Hematopoietic multipotent progenitor cell treated with erythropoietin and hydrocortisone succinate and interleukin-3 and kit ligand, for 15 days (in vitro differentiated cells): ENCODE measurements at regions not wholly inside any gene's neighbourhood (a gene's known extent, or its start where the extent isn't known, plus 50 kb on each side); places are given as distances from the start of the nearest gene placed in this dataset.

Source experiments
- DNase-seq: peaks from one replicate; pipeline ENCODE4 v3.0.0-alpha.2; 2015; ENCODE audit warnings: low spot score

DNA sequence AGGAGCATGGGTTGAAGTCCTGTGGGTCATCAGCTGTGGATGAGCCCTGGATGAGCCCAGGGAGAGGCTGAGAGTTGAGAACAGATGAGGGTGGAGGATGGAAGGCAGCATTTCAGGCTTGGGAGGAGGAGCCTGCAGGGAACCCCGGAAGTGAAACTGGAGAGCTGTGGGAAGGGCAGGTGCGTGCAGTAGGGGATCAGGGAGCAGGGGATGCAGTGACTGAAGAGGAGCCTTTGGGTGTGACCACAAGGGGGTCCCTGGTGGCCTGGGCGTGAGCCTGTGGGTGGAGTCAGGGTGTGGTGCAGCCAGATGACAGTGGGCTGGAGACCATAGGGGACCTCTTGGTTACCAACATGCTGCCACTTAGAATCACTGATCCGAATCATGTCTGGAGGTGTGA, 115.5 kb downstream of the PAPOLA start:
- DNase-seq = no peak

DNA sequence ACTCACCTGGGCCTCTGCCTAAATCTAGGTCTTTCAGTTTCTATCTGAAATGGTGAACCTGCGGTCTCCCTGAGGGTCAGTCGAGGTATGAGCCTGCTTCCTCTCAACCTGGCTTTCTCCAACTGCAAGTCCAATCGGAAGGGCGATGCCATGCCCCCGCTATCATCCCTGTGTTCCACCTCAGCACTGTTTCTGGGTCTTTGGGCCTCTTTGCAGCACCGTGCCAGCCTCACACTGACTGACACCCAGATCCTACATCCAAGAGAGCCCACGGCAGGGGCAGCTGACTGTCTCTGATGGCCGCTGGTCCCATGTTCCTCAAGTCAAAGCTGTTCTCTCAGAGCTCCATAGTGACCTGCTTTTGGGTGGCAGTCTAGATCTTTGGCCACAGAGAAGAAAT, 120.7 kb downstream of the PAPOLA start:
- no peak for DNase-seq

DNA sequence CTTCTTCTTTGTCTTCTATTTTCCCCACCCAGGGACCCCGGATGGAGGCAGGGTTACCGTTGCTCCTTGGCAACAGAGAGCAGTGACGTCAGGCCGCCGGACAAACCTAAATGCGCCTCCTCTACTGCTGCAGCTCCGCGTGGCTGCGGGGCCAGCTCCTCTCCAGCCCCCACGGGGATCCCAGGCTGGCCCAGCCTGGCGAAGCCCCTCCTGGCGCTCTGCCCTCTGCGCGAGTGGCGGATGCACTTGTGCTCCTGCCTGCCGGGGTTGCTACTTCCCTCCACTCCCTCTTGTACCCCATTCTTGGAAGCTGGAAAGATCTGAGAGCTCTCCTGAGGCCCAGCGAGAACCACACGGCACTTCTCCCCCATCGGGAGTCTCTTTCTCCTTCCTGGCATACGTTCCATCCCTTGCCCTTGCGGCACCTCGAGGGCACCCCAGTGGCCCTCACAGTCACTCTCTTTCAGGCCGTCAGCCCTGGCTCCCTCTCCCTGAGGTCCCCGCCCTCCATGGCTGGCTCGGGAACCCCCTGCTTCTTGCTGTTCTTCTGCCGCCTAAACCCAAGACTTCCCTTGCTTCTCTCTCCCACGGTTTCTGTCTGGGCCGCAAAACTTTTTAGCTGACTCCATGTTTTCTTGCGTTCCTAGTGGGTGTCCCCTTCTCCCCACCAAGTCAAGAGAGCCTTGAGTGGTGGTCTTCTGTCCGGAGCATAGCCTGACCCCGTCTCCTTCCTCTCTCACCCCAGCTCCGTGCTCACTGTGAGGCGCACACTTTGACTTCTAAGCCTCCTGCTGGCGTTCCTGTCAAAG, 121.7 kb downstream of the PAPOLA start:
- DNase-seq = no peak

DNA sequence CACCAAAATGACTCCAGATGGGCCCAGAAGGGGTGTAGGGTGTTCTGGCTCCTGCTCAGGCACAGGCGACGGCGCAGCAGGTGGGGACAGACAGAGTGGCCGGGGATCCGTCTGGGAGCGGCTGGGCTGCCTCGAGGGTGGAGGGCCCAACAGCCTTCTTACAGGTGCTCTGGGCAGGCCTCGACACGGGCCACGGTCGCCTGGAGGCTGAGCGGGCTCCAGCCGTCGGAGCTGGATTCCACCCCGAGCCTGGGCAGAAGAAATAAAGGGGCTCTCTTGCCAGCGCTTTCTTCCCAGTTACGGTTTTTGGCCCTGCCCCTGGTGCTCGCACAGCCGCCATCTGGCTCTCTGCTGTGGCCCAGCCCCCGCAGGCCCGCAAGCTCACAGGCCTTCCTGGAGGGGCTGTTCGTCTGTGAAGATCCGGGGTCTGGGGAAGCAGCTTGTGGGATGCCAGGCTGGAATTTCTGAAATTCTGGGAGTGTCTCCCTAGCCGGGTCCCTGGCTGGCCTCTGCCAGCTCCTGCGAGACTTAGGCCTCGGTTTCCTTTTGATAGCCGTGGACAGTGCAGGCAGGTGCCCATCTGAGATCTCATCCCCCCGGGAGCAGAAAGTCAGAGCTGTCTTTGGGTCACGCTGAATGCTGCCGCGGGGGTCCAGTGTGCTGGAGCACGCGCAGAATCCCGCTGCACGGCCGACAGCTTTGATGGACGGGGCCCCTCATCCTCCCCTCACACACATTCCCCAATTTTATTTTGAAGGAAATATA, 122.7 kb downstream of the PAPOLA start:
- no peak for DNase-seq

DNA sequence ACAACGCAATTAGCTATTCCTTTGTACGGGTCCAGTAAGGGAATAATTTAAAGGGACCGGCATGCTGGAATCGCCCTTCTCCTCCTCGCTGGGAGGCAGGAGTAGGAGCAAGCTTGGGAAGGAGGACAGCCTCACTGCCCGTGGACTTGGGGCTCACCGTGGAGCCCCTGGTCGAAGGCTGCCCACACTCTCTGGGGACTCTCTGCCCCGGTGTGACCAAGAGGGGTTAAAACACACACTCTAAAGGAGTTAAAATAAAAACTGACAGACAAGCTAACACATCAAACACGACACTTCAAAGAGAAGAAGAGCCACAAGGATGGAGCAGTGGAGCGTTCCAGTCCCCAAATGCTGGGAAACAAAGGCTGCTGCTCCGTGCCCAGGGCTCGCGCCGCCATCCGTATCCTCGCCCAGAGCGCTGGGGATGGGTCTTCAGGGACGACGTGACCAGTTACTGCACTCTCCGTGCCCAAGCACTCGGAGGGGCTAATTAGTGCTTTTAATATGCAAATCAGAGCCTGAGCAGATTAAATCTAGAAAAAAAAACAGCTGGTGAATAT, 123.3 kb downstream of the PAPOLA start:
- DNase-seq = no peak

DNA sequence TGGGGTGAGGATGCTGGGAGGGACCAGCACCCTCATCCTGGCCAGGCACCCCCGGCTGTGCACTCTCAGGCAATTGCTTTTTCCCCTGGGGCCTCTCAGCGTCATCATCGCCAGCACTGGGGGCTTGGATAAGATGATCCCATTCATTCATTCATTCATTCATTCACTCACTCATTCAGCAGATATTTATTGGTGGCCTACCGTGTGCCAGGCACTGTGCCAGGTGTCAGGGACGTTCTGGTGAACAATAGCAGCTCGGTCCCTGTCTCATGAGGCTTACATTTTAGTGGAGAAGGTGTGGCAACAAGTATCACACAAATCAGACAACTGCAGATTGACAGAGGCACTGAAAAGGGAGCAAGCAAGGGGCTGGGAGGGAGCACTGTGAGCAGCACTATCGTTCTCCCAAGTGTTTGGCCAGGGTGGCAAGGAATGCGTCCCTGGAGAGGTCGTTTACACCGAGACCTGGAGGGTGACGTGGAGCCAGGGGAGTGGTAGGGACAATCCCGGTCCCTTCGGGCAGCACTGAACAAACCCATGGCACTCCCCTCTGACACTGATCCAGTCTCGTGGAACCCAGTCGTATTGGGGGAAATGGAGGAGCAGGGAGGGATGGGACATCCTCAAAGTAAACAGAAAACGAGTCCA, 124.1 kb downstream of the PAPOLA start:
- DNase-seq = no peak

DNA sequence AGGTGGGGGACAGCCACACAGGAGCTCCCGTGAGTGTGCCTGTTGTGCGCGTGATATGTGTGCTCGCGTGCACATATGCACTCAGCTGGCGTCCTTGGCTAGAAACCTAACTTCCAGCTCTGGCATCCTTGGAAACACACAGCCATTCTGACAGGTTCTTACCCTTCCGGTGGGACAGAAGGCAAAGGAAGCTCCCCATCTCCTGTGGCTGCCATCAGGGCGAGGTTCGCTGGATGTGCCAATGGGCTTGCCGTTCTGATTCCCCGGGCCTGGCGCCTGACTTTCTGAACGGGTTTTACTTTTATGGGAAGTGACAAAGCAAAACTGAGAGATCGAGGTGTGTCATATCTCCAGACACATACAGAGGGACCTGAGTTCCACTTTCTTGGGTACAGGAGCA, 124.7 kb downstream of the PAPOLA start:
- no peak for DNase-seq

DNA sequence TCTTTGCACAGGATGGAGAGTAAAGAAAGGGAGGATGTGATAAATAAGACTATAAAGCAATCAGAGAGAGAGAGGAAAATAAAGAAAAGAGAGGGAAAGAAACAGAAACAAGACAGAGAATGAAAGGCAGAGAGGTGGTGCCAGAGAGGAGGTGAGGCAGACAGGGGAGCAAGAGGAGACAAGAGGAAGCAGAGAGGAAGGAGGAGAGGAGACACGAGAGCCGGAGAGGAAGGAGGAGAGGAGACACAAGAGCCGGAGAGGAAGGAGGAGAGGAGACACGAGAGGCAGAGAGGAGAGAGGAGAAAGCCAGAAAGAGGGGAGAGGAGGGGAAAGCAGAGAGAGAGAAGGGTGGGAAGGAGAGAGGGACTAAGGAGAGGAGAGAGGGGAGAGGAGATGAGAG, 125.2 kb downstream of the PAPOLA start:
- no peak for DNase-seq

DNA sequence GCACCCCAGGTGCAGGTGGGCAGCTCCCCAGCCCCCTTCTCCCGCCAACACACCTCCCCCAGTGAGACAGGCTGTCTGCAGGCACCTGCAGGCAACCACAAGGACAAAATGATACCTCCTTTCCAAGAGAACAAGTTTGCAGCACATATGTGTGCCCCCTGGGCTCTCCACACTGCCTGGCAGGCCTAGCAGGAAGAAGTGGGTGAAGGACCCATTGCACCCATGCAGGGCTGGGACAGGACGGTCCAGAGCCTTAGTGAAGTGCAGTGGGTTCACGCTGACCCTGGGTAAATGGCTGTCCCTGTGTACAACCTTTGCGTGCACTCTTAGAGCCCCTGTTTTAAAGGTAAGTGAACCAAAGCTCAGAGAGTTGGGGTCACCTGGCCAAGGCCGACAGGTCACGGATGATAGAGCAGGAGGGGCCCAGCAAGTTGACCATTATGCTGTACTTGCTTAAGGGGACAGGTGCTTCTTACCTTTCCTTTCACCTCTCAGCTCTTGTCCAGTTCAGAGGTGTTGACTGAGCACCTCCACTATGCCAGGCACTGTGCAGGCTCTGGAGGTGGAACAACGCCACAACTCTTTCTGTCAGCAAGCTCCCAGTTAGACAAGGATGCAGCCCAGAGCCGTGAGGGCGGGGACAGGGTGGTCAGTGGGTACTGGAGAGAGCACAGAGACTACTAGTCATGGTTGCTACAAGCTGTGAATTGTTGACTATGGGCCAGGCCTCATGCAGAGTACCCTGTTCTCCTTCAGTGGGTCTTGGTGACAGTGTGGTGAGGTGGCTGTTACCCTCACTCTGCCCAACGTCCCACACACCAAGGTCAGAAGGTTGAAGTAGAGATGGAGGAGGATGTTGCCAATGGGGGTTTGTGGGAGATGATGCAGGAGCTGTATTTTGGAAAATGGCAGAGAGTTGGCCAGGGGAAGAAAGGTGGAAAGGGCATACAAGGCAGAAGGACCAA, 125.9 kb downstream of the PAPOLA start:
- DNase-seq = no peak

DNA sequence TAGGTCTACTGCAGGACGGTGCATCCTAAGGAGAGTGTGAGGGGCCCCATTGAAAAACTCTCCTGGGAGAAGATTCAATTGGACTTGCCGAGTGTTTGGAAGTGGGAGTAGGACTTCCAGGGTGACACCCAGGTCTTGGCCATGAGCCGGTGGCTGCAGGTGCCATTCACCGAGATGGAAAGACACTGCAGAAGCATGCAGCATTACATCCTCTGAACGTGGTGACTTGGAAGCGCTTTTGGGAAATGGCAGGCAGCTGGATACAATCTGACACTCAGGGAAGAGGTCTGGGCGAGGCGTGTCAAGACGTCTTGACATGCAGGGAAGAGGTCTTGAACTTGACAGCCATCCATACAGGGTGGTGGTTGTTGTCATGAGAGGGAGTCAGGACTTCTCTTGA, 126.9 kb downstream of the PAPOLA start:
- no peak for DNase-seq

DNA sequence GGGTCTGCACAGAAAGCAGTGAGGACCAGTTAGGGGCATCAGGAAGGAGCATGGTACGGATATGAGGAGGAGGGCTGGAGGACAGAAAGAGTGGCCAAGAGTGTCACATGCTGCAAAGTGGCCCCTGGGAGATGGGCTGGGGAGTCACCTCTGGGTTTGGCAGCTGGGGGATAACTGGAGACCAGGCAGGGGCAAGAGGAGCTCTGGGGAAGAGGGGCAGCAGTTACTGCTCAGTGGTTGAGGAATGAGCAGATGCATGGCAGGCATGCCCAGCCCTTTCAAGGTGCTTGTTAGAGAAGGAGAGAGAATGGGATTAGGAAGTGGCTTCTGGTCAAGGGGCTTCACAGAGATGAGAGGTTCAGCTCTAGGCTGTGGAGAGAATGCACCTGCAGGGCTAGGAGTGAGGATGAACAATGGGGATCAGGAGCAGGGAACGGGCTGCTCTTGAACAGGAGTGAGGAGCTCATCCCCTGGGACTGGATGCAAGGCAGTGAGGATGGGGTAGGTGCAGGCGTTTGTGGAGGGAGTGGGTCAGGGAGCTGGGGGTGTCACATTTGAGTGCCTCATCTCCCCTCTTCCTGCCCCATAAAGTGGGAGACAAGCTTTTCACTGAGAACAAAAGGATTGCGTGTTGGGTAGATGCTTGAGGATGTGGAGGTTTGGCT, 127.5 kb downstream of the PAPOLA start:
- no peak for DNase-seq

DNA sequence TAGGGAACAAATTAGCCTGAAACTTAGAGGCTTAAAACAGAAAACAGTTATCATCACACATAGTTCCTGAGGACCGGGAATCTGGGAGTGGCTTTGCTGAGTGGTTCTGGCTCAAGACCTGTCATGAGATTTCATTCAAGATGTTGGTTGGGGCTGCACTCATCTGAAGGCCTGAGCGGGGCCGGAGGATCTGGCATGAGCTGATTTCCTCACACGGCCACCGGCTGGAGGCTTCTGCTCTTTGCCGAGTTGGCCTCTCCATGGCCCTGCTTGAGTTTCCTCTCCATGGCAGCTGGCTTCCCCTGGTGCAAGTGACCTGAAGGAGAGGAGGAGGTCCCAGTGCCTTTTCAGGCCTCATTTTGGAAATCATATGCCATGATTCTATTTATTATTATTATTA, 128.1 kb downstream of the PAPOLA start:
- no peak for DNase-seq

DNA sequence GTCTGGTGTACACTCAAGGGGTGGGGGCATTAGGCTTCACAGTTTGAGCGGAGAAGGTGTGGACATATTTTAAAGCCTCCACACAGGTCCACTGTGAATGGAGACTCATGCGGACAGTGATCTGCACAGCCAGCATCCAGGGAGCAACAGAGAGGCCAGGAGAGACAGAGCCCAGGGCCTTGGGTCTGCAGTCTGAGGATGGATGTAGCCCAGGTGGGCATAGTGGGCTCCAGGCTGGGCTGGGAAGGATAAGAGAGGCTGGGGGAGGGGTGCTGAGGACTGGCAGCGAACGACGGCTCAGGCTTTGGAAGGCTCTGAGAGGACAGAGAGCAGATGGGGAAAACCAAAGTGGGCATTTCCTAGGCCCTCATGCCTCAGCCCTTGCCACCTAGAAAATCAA, 128.8 kb downstream of the PAPOLA start:
- DNase-seq = no peak

DNA sequence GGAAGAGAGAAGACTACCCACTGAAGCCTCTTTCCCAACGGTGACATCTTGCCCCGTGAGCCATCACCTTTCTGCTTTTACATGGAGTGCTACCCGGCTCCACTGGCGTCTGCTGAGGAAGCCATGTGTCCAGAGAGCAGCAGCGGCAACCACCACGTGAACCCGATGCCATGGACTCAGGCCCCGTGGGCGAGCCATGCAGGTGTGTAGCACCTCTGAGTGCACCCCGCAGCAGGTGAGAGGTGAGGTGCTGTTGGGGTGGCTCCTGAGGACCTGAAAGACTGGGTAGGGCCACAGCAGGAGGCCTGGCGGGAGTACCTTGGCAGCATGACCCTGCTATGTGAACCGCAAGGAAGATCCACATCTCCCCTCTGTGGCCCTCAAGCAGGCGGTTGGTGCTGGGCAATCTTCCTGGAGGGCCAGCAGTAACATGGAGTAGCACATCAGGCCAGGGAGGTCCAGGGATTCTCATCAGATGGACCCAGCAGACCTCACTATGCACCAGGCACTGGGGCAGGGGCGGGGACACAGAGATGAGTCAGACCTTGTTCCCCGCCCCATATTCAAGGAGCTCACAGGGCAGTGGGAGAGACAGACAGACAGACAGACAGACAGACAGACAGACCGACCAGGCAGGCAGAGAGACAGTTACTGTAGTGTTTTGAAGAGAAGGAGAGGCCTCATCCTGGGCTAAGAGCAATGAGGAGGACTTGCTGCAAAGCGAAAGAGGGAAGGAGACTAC, 129.6 kb downstream of the PAPOLA start:
- DNase-seq = no peak

DNA sequence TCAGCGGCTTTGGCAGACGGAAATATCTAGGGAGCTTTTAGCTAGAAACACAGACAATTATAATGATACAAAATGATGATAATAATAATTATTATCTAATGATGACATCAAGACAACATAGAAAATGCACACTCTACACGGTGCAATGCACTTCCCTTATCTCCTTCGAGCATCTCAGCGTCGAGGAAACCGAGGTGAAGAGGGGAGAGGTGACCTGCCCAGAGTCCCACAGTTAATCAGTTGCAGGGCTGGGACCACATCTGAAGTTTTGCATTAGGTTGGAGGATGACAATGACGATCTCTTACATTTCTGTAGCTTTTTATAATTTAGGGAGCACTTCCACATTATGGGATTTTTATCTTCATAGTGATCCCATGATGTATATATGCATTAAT, 130.2 kb downstream of the PAPOLA start:
- DNase-seq = no peak

DNA sequence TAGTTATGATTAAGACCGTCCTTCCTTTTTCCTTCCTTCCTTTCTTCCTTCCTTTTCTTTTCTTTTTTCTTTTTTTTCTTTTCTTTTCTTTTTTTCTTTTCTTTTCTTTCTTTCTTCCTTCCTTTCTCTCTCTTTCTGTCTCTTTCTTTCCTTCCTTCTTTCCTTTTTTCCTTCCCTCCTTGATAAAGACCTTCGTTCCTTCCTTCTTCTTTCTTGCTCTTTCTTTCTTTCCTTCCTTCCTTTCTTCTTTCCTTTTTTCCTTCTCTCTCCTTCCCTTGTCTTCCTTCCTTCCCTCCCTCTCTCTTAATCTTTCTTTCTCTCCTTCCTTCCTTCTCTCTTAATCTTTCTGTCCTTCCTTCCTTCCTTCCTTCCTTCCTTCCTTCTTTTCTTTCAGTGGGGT, 130.9 kb downstream of the PAPOLA start:
- no peak for DNase-seq

DNA sequence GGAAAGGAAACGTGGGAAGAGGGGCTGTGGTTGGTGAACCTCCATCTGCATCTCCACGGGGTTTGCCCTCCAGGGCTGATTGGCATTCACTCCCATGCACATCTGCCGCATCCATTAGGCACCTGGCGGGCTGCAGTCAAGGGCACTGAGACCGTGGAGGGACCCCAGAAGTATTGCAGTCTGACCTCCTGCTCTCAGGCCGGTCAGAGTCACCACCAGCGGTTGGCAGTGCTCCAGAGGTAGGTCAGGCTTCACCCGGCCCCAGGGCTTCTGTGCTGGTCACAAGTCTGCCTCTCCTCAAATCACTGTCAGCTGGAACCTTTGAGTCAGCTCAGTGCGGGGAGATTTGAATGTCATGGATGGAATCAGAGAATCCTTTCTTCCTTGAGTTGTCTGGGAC, 132.3 kb downstream of the PAPOLA start:
- DNase-seq = no peak

DNA sequence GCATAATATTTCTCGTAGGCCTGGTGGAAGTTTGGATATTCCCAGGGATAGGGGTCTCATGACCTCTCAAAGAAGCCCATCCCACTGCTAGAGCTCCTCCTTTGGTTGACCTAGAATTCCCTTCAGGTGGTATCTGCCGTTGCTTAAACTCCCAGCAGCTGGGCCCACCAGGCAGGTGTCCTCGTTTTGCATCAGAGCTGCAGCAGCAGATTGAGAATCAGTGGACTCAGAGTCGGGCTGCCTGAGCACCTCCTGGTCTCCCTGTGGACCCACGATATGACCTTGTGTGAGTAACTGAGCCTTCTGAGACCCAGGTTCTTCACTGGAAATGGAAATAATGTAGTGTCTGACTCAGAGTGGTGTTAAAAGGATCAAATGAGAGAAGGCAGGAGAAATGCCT, 132.7 kb downstream of the PAPOLA start:
- no peak for DNase-seq

DNA sequence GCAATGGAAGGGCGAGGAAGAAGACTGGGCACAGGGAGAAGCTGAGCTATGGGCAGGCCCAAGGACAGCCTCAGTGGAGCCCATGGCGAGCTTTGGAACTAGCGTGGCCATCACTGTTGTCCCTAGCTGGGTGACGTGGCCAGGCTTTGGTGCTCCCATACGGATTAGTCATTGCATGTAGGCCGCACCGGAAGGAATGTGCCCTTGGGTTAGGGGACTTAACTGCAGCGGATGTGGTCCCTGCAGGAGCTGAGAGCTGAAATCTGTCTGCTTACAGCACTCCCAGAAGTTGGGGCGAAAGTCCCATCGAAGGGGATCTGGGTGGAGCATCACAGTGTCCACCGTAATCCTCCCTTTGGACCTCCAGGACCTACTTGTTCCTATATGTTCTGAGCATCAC, 133.7 kb downstream of the PAPOLA start:
- DNase-seq = no peak

DNA sequence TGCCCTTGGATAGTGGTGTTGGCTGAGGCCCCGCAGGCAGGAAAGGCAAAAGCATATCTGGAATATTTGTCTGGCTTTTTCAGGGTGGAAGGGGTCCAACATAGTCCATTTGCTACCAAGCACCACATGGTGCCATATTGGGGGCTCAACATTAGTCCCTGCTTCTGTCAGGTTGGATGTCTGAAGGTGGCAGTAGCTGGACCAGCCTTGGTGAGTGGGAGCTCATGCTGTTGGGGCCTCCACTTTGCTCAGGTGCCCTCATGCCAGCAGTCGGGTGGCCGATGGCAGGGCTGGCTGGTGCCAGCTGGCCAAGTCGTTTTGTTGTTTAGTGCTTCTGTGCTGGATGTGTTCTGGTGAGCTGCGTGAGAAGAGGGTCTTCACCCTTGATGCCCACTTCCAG, 135.3 kb downstream of the PAPOLA start:
- DNase-seq = no peak
